Transverse colon (tissue), 4 donors: ENCODE measurements at regions not wholly inside any gene's neighbourhood (a gene's known extent, or its start where the extent isn't known, plus 50 kb on each side); places are given as distances from the start of the nearest gene placed in this dataset.

Experiments
- CTCF ChIP-seq, 5 experiments: fragments of 200-600 bp in 3 of 5; fragments of 450-650 bp in 2 of 5; sonication (generic) in 3 of 5; IDR thresholded peaks; 1 replicate in 2 of 5; 2 replicates in 3 of 5; pipeline ENCODE4 v1.5.1; 2016 to 2017; ENCODE audit warnings: antibody characterized with exemption in 5 of 5, inconsistent platforms in 3 of 5, mild to moderate bottlenecking in 2 of 5, moderate library complexity in 1 of 5
- EP300 ChIP-seq: sonication (generic); formaldehyde crosslinking; IDR thresholded peaks from one replicate; pipeline ENCODE4 v1.6.1; 2017; ENCODE audit warnings: antibody characterized with exemption, low read depth
- POLR2A ChIP-seq: fragments of 450-650 bp; IDR thresholded peaks from one replicate; pipeline ENCODE4 v1.6.1; 2016; ENCODE audit warnings: antibody characterized with exemption, mild to moderate bottlenecking, moderate library complexity
- POLR2AphosphoS5 ChIP-seq, 3 donors: sonication (generic); formaldehyde crosslinking; IDR thresholded peaks; one replicate each; pipeline ENCODE4 v1.6.1; 2016; ENCODE audit warnings: antibody characterized with exemption in 3 of 3

GRCh38 chr7:89458114-89458513 lies 662.6 kb upstream of the TEX47 start:
- no peak for TF ChIP-seq CTCF (IDR thresholded peaks at IDR 0.05)
- TF ChIP-seq POLR2A, result no peak
- no peak for TF ChIP-seq POLR2AphosphoS5 (IDR thresholded peaks at IDR 0.05)
- no peak for TF ChIP-seq EP300
